Stimulated activated CD4-positive, alpha-beta T cell treated with anti-CD3 and anti-CD28 coated beads, Interleukin-15, amount 100 ng/mL, for 48 hours (primary cell): ENCODE measurements at regions not wholly inside any gene's neighbourhood (a gene's known extent, or its start where the extent isn't known, plus 50 kb on each side); places are given as distances from the start of the nearest gene placed in this dataset.
"Not testable (repeated sequence)": the region's sequence is repeated elsewhere in the genome, so short reads cannot be mapped to it uniquely, and the experiment has no call there.

ENCODE experiments used
- DNase-seq, 2 donors: peaks; one replicate each; pipeline ENCODE4 v3.0.0-alpha.2; 2020; ENCODE audit warnings: low read depth in 2 of 2

- DNase-seq, result no peak
Measured at GRCh38 chr21:38613686-38614085, 115.4 kb upstream of the ERG start.

GRCh38 chr21:38614558-38614957 is 116.3 kb upstream of the ERG start:
- no peak for DNase-seq

DNA sequence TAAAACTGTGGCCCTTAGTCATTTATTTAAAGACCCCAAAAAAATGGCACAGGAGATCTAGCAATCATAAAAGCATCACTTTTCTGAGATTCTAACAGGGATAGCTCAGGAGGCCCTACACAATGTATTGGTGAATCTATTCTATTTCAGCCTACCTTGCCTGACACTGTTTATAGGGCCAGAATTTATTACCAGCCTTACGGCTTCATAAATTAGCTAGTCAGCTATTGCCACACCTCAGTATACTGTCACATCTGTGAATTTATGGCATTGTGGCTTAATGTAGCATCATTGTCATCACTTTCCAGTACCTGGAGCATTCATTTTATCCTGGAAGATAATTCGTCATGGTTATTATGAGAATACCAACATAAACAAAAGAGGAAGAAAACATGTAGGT is 121.2 kb upstream of the ERG start:
- no peak for DNase-seq

DNA sequence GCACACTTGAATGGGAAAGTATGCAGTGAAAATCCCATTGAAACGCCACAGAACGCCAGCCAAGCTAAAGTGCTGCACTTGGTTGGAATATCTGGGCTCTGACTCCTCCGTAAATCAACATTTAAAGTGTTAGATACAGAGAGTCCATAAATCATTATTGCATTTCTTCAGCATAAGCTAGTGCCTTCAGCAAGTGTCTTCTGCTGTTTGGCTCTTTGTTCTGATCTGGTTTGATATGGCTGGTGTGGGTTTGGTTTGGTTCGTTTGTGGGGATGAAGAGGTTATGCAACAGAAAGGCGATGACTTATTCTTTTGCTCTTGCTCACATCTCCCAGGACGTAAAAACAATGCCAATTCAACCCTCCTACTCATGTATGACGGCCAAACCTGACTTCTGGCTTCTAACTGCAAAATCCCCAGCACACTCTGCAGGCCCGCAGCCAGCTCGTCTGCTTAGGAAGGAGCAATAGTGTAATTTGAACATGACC is 121.8 kb upstream of the ERG start:
- no peak for DNase-seq

GRCh38 chr21:38621132-38621531 is 122.9 kb upstream of the ERG start:
- DNase-seq, result no peak

GRCh38 chr21:38622081-38622826 is 124.0 kb upstream of the ERG start:
- no peak for DNase-seq

DNA sequence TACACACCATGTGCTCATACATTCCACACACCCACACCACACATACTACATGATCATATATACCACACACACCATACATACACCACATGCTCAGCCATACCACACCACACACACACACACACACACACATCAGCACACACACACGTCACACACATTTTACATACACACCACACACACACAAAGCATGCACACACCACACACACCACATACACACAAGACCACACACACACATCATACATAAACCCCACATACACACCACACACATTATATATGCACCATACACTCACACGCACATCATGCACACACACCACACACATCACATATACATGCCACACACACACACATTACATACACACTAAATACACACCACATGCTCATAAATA is 124.5 kb upstream of the ERG start:
- DNase-seq, result no peak

- DNase-seq, result no peak
Measured at GRCh38 chr21:38623552-38623951, 125.3 kb upstream of the ERG start.

DNA sequence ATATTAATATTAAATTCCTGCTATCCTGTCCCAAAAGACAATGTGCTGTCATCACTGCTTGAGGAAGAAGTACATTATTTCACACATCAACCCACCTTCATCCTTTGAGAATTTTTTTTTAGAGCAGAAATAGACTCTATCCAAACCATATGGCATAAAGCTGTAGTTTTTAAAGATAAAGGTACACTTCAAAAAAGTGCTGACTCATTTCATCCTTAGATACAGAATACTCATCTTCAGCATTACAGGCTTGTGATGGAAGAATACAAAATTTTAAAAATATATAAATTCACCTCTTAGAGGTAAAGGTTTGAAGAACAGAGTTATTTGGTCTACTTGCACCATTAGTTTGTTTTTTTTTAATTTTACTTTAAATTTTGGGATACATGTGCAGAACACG is 126.7 kb upstream of the ERG start:
- no peak for DNase-seq

- DNase-seq, result no peak
Measured at GRCh38 chr21:38626306-38626705, 128.0 kb upstream of the ERG start.

- DNase-seq, result no peak
Measured at GRCh38 chr21:38628349-38628748, 130.1 kb upstream of the ERG start.

- no peak for DNase-seq
Measured at GRCh38 chr21:38631206-38631605, 132.9 kb upstream of the ERG start.

GRCh38 chr21:38631676-38632075 is 133.4 kb upstream of the ERG start:
- no peak for DNase-seq

- DNase-seq, result no peak
Measured at GRCh38 chr21:38637161-38637560, 138.9 kb upstream of the ERG start.

- no peak for DNase-seq
Measured at GRCh38 chr21:38639571-38640354, 141.5 kb upstream of the ERG start.

- not testable (repeated sequence) for DNase-seq
Measured at GRCh38 chr21:38640355-38640742, 142.1 kb upstream of the ERG start.

GRCh38 chr21:38643404-38644023 is 145.2 kb upstream of the ERG start:
- DNase-seq, result no peak

DNA sequence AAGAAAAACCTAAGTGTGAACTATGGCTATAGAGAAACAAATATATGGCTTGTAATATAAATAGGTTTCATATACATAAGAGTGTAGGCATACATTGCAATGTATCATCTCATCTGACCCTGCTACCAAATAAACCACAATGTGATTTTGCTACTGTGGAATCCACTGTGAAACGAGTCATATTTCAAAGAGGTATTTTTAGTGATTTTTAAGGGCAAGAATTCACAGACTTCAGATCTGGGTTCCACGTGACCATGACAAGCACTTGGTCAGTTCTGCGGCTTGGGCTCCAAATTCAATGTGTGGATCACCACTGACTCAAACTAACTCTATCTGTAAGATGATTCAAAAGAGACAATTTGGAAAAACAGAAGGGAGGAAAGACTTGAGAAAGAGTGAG is 147.0 kb upstream of the ERG start:
- no peak for DNase-seq

- peak in 1 of 2 donors; percentile 52 for DNase-seq
Measured at GRCh38 chr21:38646213-38646837, 148.0 kb upstream of the ERG start.

DNA sequence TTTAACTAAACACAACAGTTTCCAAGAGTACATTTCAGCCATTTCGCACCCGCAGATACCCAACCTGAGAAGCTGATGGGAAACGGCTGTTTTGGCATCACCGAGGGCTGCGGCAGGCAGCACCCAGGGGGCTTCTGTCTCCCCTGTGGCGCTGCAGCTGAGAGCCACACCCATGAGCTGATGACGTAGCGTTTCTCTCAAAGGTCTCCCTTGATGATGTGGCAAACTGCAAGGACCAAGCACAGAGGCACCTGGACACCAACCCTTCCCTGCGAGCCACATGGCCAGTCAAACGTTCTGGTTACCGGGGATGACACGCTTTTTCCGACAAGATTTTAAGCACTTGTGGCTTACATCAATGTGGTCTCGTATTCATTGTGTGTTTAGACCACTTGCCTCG is 150.8 kb upstream of the ERG start:
- DNase-seq, result no peak

GRCh38 chr21:38651570-38651969 is 153.3 kb upstream of the ERG start:
- DNase-seq, result no peak

GRCh38 chr21:38652396-38652795 is 153.3 kb upstream of the ETS2 start:
- DNase-seq, result no peak
